Gastroesophageal sphincter (tissue), 4 donors: ENCODE measurements at regions not wholly inside any gene's neighbourhood (a gene's known extent, or its start where the extent isn't known, plus 50 kb on each side); places are given as distances from the start of the nearest gene placed in this dataset.

ENCODE experiments used
- ATAC-seq: fragments of 150-250 bp; one replicate; pipeline ENCODE4 v1.9.1; 2016; ENCODE audit warnings: mild to moderate bottlenecking, moderate library complexity
- H3K27ac ChIP-seq, 4 donors: fragments of 200-600 bp; sonication (generic) in 3 of 4; 1 replicate in 3 of 4; 2 replicates in 1 of 4; pipeline ENCODE4 v1.5.1; 2016 to 2019
- H3K27me3 ChIP-seq: fragments of 200-600 bp; sonication (generic); one replicate; pipeline ENCODE4 v1.5.1; 2019
- H3K36me3 ChIP-seq, 2 donors: fragments of 200-600 bp; sonication (generic); one replicate each; pipeline ENCODE4 v1.5.1; 2019; ENCODE audit warnings: control low read depth in 1 of 2
- H3K4me1 ChIP-seq, 3 donors: fragments of 200-600 bp; sonication (generic); 1 replicate in 2 of 3; 2 replicates in 1 of 3; pipeline ENCODE4 v1.5.1; 2016 to 2019; ENCODE audit warnings: control low read depth in 2 of 3
- H3K4me3 ChIP-seq, 2 donors: fragments of 200-600 bp; sonication (generic); one replicate each; pipeline ENCODE4 v1.5.1; 2019; ENCODE audit warnings: mild to moderate bottlenecking in 1 of 2, moderate library complexity in 1 of 2
- H3K9me3 ChIP-seq, 3 donors: fragments of 200-600 bp; sonication (generic); one replicate each; pipeline ENCODE4 v1.5.1; 2017 to 2019; ENCODE audit warnings: control low read depth in 2 of 3
- CTCF ChIP-seq, 4 experiments: fragments of 200-600 bp in 2 of 4; fragments of 450-650 bp in 2 of 4; sonication (generic) in 1 of 4; IDR thresholded peaks; one replicate each; pipeline ENCODE4 v1.5.1; 2017 to 2019; ENCODE audit warnings: antibody characterized with exemption in 4 of 4, mild to moderate bottlenecking in 2 of 4, moderate library complexity in 2 of 4
- EP300 ChIP-seq: sonication (generic); formaldehyde crosslinking; IDR thresholded peaks from one replicate; pipeline ENCODE4 v1.6.1; 2017; ENCODE audit warnings: antibody characterized with exemption, mild to moderate bottlenecking
- POLR2A ChIP-seq, 2 donors: fragments of 450-650 bp; IDR thresholded peaks; one replicate each; pipeline ENCODE4 v1.6.1; 2017; ENCODE audit warnings: antibody characterized with exemption in 2 of 2, mild to moderate bottlenecking in 2 of 2, moderate library complexity in 1 of 2
- POLR2AphosphoS5 ChIP-seq: sonication (generic); formaldehyde crosslinking; IDR thresholded peaks from one replicate; pipeline ENCODE4 v1.6.1; 2017; ENCODE audit warnings: antibody characterized with exemption
- WGBS, 2 donors: methylation state at CpG; one replicate each; pipeline ENCODE4 v1.1.5; 2018; ENCODE audit warnings: low coverage in 1 of 2; 5-methylcytosine and 5-hydroxymethylcytosine counted together

DNA sequence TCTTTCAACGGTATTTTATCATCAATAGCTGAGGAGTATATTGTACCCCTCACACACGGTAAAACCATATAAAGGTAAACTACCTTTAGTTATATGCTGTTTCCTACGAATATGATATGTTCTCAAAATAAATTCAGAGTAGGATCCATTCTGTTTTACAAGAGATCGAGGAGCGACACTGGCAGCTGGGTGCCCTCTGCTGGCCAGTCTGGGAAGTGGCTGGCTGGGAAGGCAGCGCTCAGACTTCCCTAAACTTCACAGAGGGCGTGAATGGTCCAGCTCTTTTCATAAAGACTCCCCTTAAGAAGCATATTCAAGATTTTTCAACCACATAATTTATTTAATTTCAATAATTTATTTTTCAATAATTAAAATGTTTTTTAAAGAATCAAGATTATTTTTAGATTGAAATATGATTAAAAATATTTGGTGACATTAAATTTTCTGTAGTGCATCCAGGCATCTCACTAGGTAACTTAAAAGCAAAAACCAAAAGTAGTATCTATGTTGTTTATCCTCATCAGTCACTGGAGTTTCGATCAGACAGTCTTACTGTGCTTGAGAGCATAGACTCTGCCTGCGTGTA, 187.5 kb upstream of the PDE10A start:
- peak; percentile 60 for ATAC-seq
- TF ChIP-seq POLR2A (IDR thresholded peaks at IDR 0.05): no peak
- TF ChIP-seq CTCF (IDR thresholded peaks at IDR 0.05): peak; percentile 79 to 96 (median 92)
- TF ChIP-seq POLR2AphosphoS5: no peak
- 16 to 17% methylated on average over 9 of the region's 9 CpGs for WGBS, 2 donors
- Histone ChIP-seq H3K4me3 (peak overlapping the region in 1 of 2 donors; percentile 9), H3K9me3 (no peaks in the 10 kb centered on the region), H3K27ac (no peak overlapping the region), H3K4me1 (peaks cover 0 to 16% (median 0%) of the 10 kb centered on the region in 3 donors), H3K27me3 (peaks cover 46% of the 10 kb centered on the region), H3K36me3 (no peaks in the 10 kb centered on the region)

GRCh38 chr6:165849534-165850430, 186.7 kb upstream of the PDE10A start:
- Histone ChIP-seq H3K9me3 (no peaks in the 10 kb centered on the region), H3K4me1 (peaks cover 0 to 16% (median 0%) of the 10 kb centered on the region in 3 donors), H3K4me3 (peak overlapping the region in 1 of 2 donors; percentile 9), H3K27me3 (peaks cover 39% of the 10 kb centered on the region), H3K36me3 (no peaks in the 10 kb centered on the region), H3K27ac (no peak overlapping the region)
- no peak for ATAC-seq
- TF ChIP-seq EP300: no peak
- TF ChIP-seq CTCF (IDR thresholded peaks at IDR 0.05): no peak
- no peak for TF ChIP-seq POLR2A (IDR thresholded peaks at IDR 0.05)
- TF ChIP-seq POLR2AphosphoS5: no peak
- 36 to 50% methylated on average over 10 to 27 of the region's 27 CpGs for WGBS, 2 donors

DNA sequence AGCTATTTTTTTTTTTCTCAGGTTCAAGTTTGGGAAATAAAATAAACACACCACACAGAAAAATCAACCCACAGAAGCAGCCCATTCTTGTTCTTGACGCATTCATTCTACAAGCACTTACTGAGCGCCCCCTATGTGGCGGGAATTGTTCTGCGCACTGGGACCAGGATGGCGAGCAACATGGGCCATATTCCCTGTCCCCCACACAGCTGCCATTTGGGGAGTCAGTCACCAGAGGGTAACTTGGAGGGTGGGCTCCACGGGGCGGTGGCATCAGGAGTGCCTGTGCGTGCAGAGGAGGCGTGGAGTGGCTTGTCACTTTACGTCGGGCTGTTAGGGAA, 185.0 kb upstream of the PDE10A start:
- H3K27me3 ChIP-seq: peaks cover 33% of the 10 kb centered on the region
- H3K36me3 ChIP-seq: no peaks in the 10 kb centered on the region
- 92 to 100% methylated on average over 1 to 2 of the region's 11 CpGs for WGBS, 2 donors
- ATAC-seq: no peak
- H3K4me1 ChIP-seq: peaks cover 0 to 5% (median 0%) of the 10 kb centered on the region in 3 donors
- no peak overlapping the region for H3K4me3 ChIP-seq
- no peak overlapping the region for H3K27ac ChIP-seq
- TF ChIP-seq POLR2AphosphoS5 (no peak), POLR2A (IDR thresholded peaks at IDR 0.05) (no peak)
- H3K9me3 ChIP-seq: no peaks in the 10 kb centered on the region

DNA sequence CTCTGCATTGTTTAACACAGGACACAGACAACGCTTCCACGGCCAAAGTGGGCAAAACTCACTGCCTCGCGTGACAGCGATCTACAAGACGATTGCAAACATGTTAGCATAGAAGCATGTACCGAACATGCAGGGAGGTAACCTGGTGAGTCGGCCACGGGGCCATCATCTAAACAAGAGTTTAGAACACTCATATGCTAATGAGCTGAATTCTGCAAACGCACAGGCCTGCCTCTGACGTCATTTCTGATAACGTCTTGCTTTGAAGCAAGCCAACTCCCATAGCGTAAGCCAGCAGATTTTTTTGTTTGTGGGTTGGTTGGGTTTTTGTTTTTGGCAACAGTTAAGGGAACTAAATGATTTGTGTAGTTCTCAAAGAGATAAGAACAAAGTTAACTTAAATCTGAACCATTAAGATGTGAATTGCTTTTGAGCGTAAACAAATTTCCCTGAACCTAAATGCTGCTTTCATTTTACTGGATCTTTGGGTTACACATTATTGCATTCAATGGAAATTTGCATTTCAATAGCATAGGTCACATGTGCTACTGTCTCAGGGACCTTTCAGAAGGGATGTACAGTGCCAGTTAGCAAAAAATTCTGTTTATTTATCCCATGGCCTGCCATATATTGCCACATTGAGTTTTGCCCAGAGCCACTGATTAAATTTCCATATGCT, 184.5 kb upstream of the PDE10A start:
- Histone ChIP-seq H3K4me3 (no peak overlapping the region), H3K27ac (no peak overlapping the region), H3K36me3 (no peaks in the 10 kb centered on the region), H3K4me1 (peaks cover 0 to 5% (median 0%) of the 10 kb centered on the region in 3 donors), H3K9me3 (no peaks in the 10 kb centered on the region), H3K27me3 (peaks cover 32% of the 10 kb centered on the region)
- no peak for ATAC-seq
- WGBS, 2 donors: 75 to 92% methylated on average over 6 to 14 of the region's 14 CpGs
- TF ChIP-seq POLR2AphosphoS5: no peak
- no peak for TF ChIP-seq POLR2A (IDR thresholded peaks at IDR 0.05)
- TF ChIP-seq EP300: no peak
- TF ChIP-seq CTCF (IDR thresholded peaks at IDR 0.05): no peak

DNA sequence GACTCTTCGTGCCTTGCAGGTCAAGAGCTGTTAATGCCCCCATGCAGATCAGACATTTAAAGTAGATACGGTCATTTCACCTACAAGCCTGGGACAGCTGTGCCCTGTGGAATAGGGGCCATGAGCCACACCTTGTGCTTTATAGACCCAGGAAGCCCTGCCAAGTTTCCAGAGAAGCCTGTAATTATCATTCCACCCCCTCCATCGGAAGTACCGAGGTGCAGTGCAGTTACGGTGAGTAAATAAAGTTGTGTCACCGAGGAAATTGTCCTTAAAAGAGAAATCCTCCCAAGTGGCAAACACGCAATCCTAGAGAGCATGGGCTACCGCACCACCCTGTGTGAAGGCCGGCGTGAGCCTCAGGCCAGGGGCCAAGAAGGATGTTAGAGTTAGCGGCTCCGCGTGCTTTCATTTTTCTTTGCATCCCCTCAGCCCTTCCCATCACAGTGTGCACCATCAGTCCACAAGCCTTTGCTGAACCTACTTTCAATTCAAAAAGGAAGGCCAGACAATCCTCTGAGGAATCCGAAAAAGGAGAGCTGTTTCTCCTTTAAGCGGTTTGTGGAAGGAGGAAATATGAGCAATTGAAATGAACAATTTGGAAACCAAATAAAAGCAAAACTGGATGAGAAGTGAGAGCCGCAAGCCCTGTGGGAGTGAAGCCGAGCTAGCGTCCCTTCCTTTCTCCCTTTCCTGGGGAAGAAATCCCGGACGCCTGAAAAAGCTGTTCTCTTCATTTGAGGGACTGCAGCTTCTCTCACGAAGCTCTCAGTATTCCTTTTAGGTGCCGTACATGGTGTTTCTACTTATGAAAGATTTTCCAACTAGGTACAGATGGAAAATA, 183.3 kb upstream of the PDE10A start:
- peaks cover 31% of the 10 kb centered on the region for H3K27me3 ChIP-seq
- ATAC-seq: no peak
- 53 to 69% methylated on average over 11 to 18 of the region's 22 CpGs for WGBS, 2 donors
- TF ChIP-seq POLR2A (IDR thresholded peaks at IDR 0.05) (no peak), CTCF (IDR thresholded peaks at IDR 0.05) (no peak), POLR2AphosphoS5 (no peak), EP300 (no peak)
- H3K9me3 ChIP-seq: no peaks in the 10 kb centered on the region
- H3K4me3 ChIP-seq: peak overlapping the region in 1 of 2 donors; percentile 34
- H3K27ac ChIP-seq: no peak overlapping the region
- H3K36me3 ChIP-seq: no peaks in the 10 kb centered on the region
- H3K4me1 ChIP-seq: peaks cover 0 to 5% (median 0%) of the 10 kb centered on the region in 3 donors
